Endothelial cell of umbilical vein (primary cell): ENCODE measurements at regions not wholly inside any gene's neighbourhood (a gene's known extent, or its start where the extent isn't known, plus 50 kb on each side); places are given as distances from the start of the nearest gene placed in this dataset.

Experiments used
- CTCF ChIP-seq, 2 donors: IDR thresholded peaks; 1 replicate in 1 of 2; 2 replicates in 1 of 2; pipeline ENCODE4 v1.5.1; 2011; ENCODE audit warnings: low read length in 2 of 2, mild to moderate bottlenecking in 2 of 2, moderate library complexity in 2 of 2, control low read depth in 1 of 2, inconsistent platforms in 1 of 2, low read depth in 1 of 2; ENCODE audit not compliant: insufficient read depth in 1 of 2; ENCODE audit errors: extremely low read depth in 1 of 2
- EZH2 ChIP-seq: IDR thresholded peaks from 2 replicates; pipeline ENCODE4 v1.6.1; 2012; ENCODE audit warnings: borderline replicate concordance, low read depth, mild to moderate bottlenecking, moderate library complexity, low read length, inconsistent platforms; ENCODE audit not compliant: severe bottlenecking
- JUN ChIP-seq: IDR thresholded peaks from 2 replicates; pipeline ENCODE4 v1.6.1; 2011; ENCODE audit warnings: borderline replicate concordance, low read depth; ENCODE audit not compliant: insufficient read length, insufficient read depth
- MAX ChIP-seq: IDR thresholded peaks from 2 replicates; pipeline ENCODE4 v1.6.1; 2011; ENCODE audit not compliant: insufficient read depth, insufficient read length
- POLR2A ChIP-seq: IDR thresholded peaks from 2 replicates; pipeline ENCODE4 v1.6.1; 2012; ENCODE audit warnings: low read depth, mild to moderate bottlenecking, control low read depth, low read length
- POLR2AphosphoS5 ChIP-seq: IDR thresholded peaks from 2 replicates; pipeline ENCODE4 v1.6.1; 2012; ENCODE audit warnings: low read depth, mild to moderate bottlenecking, control low read depth, low read length, moderate library complexity; ENCODE audit not compliant: insufficient read depth

- TF ChIP-seq CTCF (IDR thresholded peaks at IDR 0.05; ENCODE audit: extremely low read depth in 1 of 2, insufficient read depth in 1 of 2, low read depth in 1 of 2, low read length in 2 of 2) (no peak), POLR2A (no peak), EZH2 (no peak), MAX (no peak), JUN (no peak), POLR2AphosphoS5 (no peak)
Measured at GRCh38 chr2:215572341-215572848, 136.5 kb upstream of the FN1 start.
